ENCODE measurements at regions not wholly inside any gene's neighbourhood (a gene's known extent, or its start where the extent isn't known, plus 50 kb on each side); places are given as distances from the start of the nearest gene placed in this dataset.

DNA sequence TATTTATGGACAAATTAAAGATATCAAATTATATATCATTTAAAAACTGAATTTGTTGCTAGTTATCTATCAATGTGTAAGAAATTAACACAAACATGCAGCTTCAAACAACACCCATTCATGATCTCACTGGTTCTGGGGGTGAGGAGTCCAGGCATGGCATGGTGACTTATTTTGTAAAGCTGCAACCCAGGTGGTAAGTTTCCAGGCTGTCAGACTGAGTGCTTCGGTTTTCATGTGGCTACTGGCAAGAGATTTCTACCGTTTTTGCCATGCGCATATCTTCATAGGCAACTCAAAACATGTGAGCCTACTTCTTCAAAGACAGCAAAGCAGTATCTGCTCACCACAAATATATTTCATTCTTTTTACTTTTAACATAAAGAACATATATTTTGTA lies 364.3 kb upstream of the BCHE start:
- TF ChIP-seq, protein P1, sequence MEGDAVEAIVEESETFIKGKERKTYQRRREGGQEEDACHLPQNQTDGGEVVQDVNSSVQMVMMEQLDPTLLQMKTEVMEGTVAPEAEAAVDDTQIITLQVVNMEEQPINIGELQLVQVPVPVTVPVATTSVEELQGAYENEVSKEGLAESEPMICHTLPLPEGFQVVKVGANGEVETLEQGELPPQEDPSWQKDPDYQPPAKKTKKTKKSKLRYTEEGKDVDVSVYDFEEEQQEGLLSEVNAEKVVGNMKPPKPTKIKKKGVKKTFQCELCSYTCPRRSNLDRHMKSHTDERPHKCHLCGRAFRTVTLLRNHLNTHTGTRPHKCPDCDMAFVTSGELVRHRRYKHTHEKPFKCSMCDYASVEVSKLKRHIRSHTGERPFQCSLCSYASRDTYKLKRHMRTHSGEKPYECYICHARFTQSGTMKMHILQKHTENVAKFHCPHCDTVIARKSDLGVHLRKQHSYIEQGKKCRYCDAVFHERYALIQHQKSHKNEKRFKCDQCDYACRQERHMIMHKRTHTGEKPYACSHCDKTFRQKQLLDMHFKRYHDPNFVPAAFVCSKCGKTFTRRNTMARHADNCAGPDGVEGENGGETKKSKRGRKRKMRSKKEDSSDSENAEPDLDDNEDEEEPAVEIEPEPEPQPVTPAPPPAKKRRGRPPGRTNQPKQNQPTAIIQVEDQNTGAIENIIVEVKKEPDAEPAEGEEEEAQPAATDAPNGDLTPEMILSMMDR (IDR thresholded peaks at IDR 0.05) = no peak
- no peak for TF ChIP-seq POLR2A (IDR thresholded peaks at IDR 0.05)

All from vagina (tissue), 2 donors.